Ovary (tissue), 7 donors: ENCODE measurements at regions not wholly inside any gene's neighbourhood (a gene's known extent, or its start where the extent isn't known, plus 50 kb on each side); places are given as distances from the start of the nearest gene placed in this dataset.

Experiments used
- DNase-seq, 5 donors: peaks; one replicate each; pipeline ENCODE4 v3.0.0-alpha.2; 2019 to 2020
- H3K27ac ChIP-seq, 2 donors: fragments of 200-600 bp; one replicate each; pipeline versions ENCODE4 v1.5.1 to v1.8.0; 2019 to 2022
- H3K27me3 ChIP-seq: fragments of 200-600 bp; one replicate; pipeline ENCODE4 v1.8.0; 2022
- H3K36me3 ChIP-seq: fragments of 200-600 bp; sonication (generic); one replicate; pipeline ENCODE4 v1.5.1; 2019
- H3K4me1 ChIP-seq: one replicate; pipeline ENCODE4 v1.8.1; 2013; ENCODE audit warnings: mild to moderate bottlenecking, moderate library complexity; ENCODE audit not compliant: insufficient read depth
- H3K4me3 ChIP-seq: fragments of 200-600 bp; sonication (generic); one replicate; pipeline ENCODE4 v1.5.1; 2017
- H3K9me3 ChIP-seq, 2 donors: fragments of 200-600 bp in 1 of 2; sonication (generic) in 1 of 2; one replicate each; pipeline versions ENCODE4 v1.5.1 to v1.8.1; 2013 to 2019; ENCODE audit warnings: mild to moderate bottlenecking in 1 of 2, moderate library complexity in 1 of 2
- CTCF ChIP-seq, 3 donors: fragments of 450-650 bp in 2 of 3; fragments of 200-600 bp in 1 of 3; IDR thresholded peaks; one replicate each; pipeline versions ENCODE4 v1.5.1 to v1.8.0; 2016 to 2022; ENCODE audit warnings: antibody characterized with exemption in 3 of 3, mild to moderate bottlenecking in 1 of 3
- EP300 ChIP-seq: sonication (generic); formaldehyde crosslinking; IDR thresholded peaks from one replicate; pipeline ENCODE4 v1.6.1; 2017; ENCODE audit warnings: antibody characterized with exemption
- POLR2A ChIP-seq: fragments of 450-650 bp; IDR thresholded peaks from one replicate; pipeline ENCODE4 v1.6.1; 2017; ENCODE audit warnings: antibody characterized with exemption, mild to moderate bottlenecking, moderate library complexity
- WGBS, 3 donors: extraction: QIAGEN DNeasy Blood & Tissue Kit in 1 of 3; methylation state at CpG; one replicate each; pipeline versions ENCODE4 v1.1.5 to v1.1.7; 2013 to 2017; 5-methylcytosine and 5-hydroxymethylcytosine counted together
- intact Hi-C, 4 donors: fragments of 100-400 bp; cut with DNase I; formaldehyde crosslinking; loops; one replicate each; pipeline versions ENCODE4 v1.11.0 to v1.15.1; 2022 to 2023
- donor health status: DM: no; HTN: no; CAD: no; lungs with moderate emphysema.
- donor health status: DM: no; HTN: no; CAD: no.
- donor health status: Bipolar disorder and iron deficiency.
- donor health status: DM: no; HTN: no; CAD: no.
- donor health status: DM: yes; HTN: yes; CAD: no.

- no peak for DNase-seq
- no peak overlapping the region for H3K4me3 ChIP-seq
- H3K27me3 ChIP-seq, result no peaks in the 10 kb centered on the region
- H3K27ac ChIP-seq, result no peak overlapping the region
- no peaks in the 10 kb centered on the region for H3K36me3 ChIP-seq
- WGBS, 3 donors, result 83 to 86% (median 86%) methylated on average over 4 of the region's 4 CpGs
- no peaks in the 10 kb centered on the region for H3K9me3 ChIP-seq
- intact Hi-C loops, result loop anchor here in 1 of 4 donors (10.0 kb wide), 1 partner anchor 1305 kb away; no protein-coding TSS in a partner anchor
- H3K4me1 ChIP-seq, result no peaks in the 10 kb centered on the region
- TF ChIP-seq CTCF (IDR thresholded peaks at IDR 0.05) (no peak), EP300 (no peak), POLR2A (no peak)
Observed at GRCh38 chr4:27239641-27240040, 379.0 kb downstream of the STIM2 start.

- no peaks in the 10 kb centered on the region for H3K27me3 ChIP-seq
- H3K4me3 ChIP-seq, result no peak overlapping the region
- H3K4me1 ChIP-seq, result no peaks in the 10 kb centered on the region
- TF ChIP-seq EP300 (no peak), CTCF (IDR thresholded peaks at IDR 0.05) (no peak), POLR2A (no peak)
- no peaks in the 10 kb centered on the region for H3K36me3 ChIP-seq
- H3K27ac ChIP-seq, result no peak overlapping the region
- H3K9me3 ChIP-seq, result no peaks in the 10 kb centered on the region
- no peak for DNase-seq
- intact Hi-C loops, result loop anchor here in 1 of 4 donors (10.0 kb wide), 1 partner anchor 1303 kb away; no protein-coding TSS in a partner anchor
Observed at GRCh38 chr4:27242217-27242616, 381.6 kb downstream of the STIM2 start.

- Histone ChIP-seq H3K36me3 (no peaks in the 10 kb centered on the region), H3K9me3 (no peaks in the 10 kb centered on the region), H3K27ac (no peak overlapping the region), H3K27me3 (no peaks in the 10 kb centered on the region), H3K4me3 (no peak overlapping the region), H3K4me1 (no peaks in the 10 kb centered on the region)
- no peak for DNase-seq
- 42 to 64% (median 43%) methylated on average over 1 of the region's 1 CpG for WGBS, 3 donors
- TF ChIP-seq POLR2A (no peak), CTCF (IDR thresholded peaks at IDR 0.05) (no peak), EP300 (no peak)
- intact Hi-C loops, result loop anchor here in 1 of 4 donors (10.0 kb wide), 1 partner anchor 1300 kb away; no protein-coding TSS in a partner anchor
Observed at GRCh38 chr4:27245216-27245615, 384.6 kb downstream of the STIM2 start.

- H3K27me3 ChIP-seq, result no peaks in the 10 kb centered on the region
- no peak overlapping the region for H3K27ac ChIP-seq
- intact Hi-C loops, result loop anchor here in 1 of 4 donors (10.0 kb wide), 1 partner anchor 1296 kb away; no protein-coding TSS in a partner anchor
- TF ChIP-seq EP300 (no peak), POLR2A (no peak), CTCF (IDR thresholded peaks at IDR 0.05) (no peak)
- H3K4me3 ChIP-seq, result no peak overlapping the region
- no peaks in the 10 kb centered on the region for H3K36me3 ChIP-seq
- peaks cover 1% of the 10 kb centered on the region for H3K4me1 ChIP-seq
- no peaks in the 10 kb centered on the region for H3K9me3 ChIP-seq
- 63 to 76% (median 64%) methylated on average over 2 of the region's 2 CpGs for WGBS, 3 donors
- DNase-seq, result no peak
Observed at GRCh38 chr4:27248829-27249228, 388.2 kb downstream of the STIM2 start.
